Loucy (cell line): ENCODE measurements at regions not wholly inside any gene's neighbourhood (a gene's known extent, or its start where the extent isn't known, plus 50 kb on each side); places are given as distances from the start of the nearest gene placed in this dataset.

ENCODE experiments used
- EZH2phosphoT487 ChIP-seq: fragments of 200-600 bp; IDR thresholded peaks from 2 replicates; pipeline ENCODE4 v1.6.1; 2018; ENCODE audit warnings: antibody characterized with exemption, mild to moderate bottlenecking, moderate library complexity, borderline replicate concordance
- TF ChIP-seq, protein P1 (sequence below): fragments of 200-600 bp; sonication (generic); conservative IDR thresholded peaks from 2 replicates; pipeline ENCODE4 v1.5.1; 2014; ENCODE audit warnings: mild to moderate bottlenecking, antibody characterized with exemption, low read length

DNA sequence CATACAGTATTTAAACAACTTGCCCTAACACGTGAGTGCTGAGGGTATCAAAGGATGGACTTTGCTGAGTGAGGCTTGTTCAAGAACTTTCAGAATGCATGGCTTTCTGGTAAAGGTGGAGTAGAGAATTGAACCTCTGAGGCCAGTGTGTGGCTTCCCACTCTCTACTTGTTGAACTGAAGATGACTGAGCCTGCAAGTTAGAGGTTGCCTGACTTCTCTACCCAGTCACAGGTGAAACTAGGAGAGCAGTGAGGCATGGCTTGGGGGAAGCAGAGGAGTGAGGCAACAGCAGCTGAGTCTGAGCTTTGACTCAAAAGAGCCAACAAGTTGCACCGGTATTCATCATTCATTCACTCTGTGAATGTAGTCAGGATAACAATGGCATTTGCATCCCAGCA is 256.4 kb upstream of the SESN3 start:
- TF ChIP-seq, protein P1, sequence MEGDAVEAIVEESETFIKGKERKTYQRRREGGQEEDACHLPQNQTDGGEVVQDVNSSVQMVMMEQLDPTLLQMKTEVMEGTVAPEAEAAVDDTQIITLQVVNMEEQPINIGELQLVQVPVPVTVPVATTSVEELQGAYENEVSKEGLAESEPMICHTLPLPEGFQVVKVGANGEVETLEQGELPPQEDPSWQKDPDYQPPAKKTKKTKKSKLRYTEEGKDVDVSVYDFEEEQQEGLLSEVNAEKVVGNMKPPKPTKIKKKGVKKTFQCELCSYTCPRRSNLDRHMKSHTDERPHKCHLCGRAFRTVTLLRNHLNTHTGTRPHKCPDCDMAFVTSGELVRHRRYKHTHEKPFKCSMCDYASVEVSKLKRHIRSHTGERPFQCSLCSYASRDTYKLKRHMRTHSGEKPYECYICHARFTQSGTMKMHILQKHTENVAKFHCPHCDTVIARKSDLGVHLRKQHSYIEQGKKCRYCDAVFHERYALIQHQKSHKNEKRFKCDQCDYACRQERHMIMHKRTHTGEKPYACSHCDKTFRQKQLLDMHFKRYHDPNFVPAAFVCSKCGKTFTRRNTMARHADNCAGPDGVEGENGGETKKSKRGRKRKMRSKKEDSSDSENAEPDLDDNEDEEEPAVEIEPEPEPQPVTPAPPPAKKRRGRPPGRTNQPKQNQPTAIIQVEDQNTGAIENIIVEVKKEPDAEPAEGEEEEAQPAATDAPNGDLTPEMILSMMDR: no peak
- no peak for TF ChIP-seq EZH2phosphoT487
